Progenitor cell of endocrine pancreas (in vitro differentiated cells): ENCODE measurements at regions not wholly inside any gene's neighbourhood (a gene's known extent, or its start where the extent isn't known, plus 50 kb on each side); places are given as distances from the start of the nearest gene placed in this dataset.
"Not testable (repeated sequence)": the region's sequence is repeated elsewhere in the genome, so short reads cannot be mapped to it uniquely, and the experiment has no call there.

Experiments
- DNase-seq: peaks from one replicate; pipeline ENCODE4 v3.0.0; 2021; ENCODE audit warnings: low spot score; ENCODE audit not compliant: unreplicated experiment
- H3K27ac Mint-ChIP-seq: 2 replicates; pipeline ENCODE4 v1.8.0; 2021; ENCODE audit warnings: mild to moderate bottlenecking, moderate library complexity, mixed read lengths
- H3K27me3 Mint-ChIP-seq: 2 replicates; pipeline ENCODE4 v1.8.0; 2021; ENCODE audit warnings: mixed read lengths
- H3K36me3 Mint-ChIP-seq: 2 replicates; pipeline ENCODE4 v1.8.0; 2022; ENCODE audit warnings: mixed read lengths; ENCODE audit not compliant: insufficient read depth
- H3K4me1 Mint-ChIP-seq: 2 replicates; pipeline ENCODE4 v1.8.0; 2021; ENCODE audit warnings: low read depth, mixed read lengths
- H3K4me3 Mint-ChIP-seq: 2 replicates; pipeline ENCODE4 v1.8.0; 2021; ENCODE audit warnings: low read depth, mild to moderate bottlenecking, moderate library complexity, mixed read lengths
- H3K9me3 Mint-ChIP-seq: 2 replicates; pipeline ENCODE4 v1.8.0; 2021; ENCODE audit warnings: low read depth, mixed read lengths
- CTCF ChIP-seq: fragments of 200-600 bp; sonication (generic); IDR thresholded peaks from one replicate; pipeline ENCODE4 v1.5.0; 2021; ENCODE audit warnings: antibody characterized with exemption, mild to moderate bottlenecking; ENCODE audit not compliant: unreplicated experiment

- H3K9me3 Mint-ChIP-seq: peaks cover 3% of the 10 kb centered on the region
- H3K27me3 Mint-ChIP-seq: no peaks in the 10 kb centered on the region
- peaks cover 2% of the 10 kb centered on the region for H3K4me1 Mint-ChIP-seq
- peaks cover 1% of the 10 kb centered on the region for H3K36me3 Mint-ChIP-seq
- no peak for DNase-seq
- H3K27ac Mint-ChIP-seq: no peak overlapping the region
- no peak for TF ChIP-seq CTCF
- no peak overlapping the region for H3K4me3 Mint-ChIP-seq
Observed at GRCh38 chr13:50167224-50167947, 152.1 kb downstream of the KCNRG start.

DNA sequence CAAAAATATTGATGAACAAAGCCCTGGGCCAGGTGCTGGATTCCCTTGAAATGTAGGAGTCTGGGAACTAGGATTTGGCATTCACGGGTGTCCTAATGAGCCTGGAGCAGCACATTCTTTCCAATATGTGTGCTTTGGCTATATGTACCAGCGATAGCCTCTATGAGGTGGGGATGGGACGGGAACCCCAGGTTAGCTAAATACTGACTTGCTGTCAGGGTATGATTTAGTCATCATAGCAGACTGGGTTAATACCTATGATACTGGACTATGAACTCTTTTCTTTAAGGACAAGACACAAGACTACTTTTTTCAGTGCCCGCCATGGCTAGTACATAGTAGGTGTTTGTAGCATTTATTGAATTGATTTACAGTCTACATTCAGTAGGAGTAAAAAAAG is 152.7 kb downstream of the KCNRG start:
- Mint-ChIP-seq H3K27ac (no peak overlapping the region), H3K27me3 (no peaks in the 10 kb centered on the region), H3K9me3 (peaks cover 3% of the 10 kb centered on the region), H3K4me3 (no peak overlapping the region), H3K36me3 (peaks cover 1% of the 10 kb centered on the region), H3K4me1 (no peaks in the 10 kb centered on the region)
- DNase-seq: no peak
- no peak for TF ChIP-seq CTCF

- Mint-ChIP-seq H3K4me3 (no peak overlapping the region), H3K9me3 (peaks cover 3% of the 10 kb centered on the region), H3K27me3 (no peaks in the 10 kb centered on the region), H3K27ac (no peak overlapping the region), H3K36me3 (peaks cover 1% of the 10 kb centered on the region), H3K4me1 (no peaks in the 10 kb centered on the region)
- DNase-seq: no peak
- no peak for TF ChIP-seq CTCF
Observed at GRCh38 chr13:50168786-50169185, 153.5 kb downstream of the KCNRG start.

GRCh38 chr13:50170447-50171037 is 155.3 kb downstream of the KCNRG start:
- Mint-ChIP-seq H3K27ac (no peak overlapping the region), H3K36me3 (peaks cover 1% of the 10 kb centered on the region), H3K4me3 (no peak overlapping the region), H3K4me1 (no peaks in the 10 kb centered on the region), H3K9me3 (peaks cover 3% of the 10 kb centered on the region), H3K27me3 (no peaks in the 10 kb centered on the region)
- DNase-seq: no peak
- no peak for TF ChIP-seq CTCF

DNA sequence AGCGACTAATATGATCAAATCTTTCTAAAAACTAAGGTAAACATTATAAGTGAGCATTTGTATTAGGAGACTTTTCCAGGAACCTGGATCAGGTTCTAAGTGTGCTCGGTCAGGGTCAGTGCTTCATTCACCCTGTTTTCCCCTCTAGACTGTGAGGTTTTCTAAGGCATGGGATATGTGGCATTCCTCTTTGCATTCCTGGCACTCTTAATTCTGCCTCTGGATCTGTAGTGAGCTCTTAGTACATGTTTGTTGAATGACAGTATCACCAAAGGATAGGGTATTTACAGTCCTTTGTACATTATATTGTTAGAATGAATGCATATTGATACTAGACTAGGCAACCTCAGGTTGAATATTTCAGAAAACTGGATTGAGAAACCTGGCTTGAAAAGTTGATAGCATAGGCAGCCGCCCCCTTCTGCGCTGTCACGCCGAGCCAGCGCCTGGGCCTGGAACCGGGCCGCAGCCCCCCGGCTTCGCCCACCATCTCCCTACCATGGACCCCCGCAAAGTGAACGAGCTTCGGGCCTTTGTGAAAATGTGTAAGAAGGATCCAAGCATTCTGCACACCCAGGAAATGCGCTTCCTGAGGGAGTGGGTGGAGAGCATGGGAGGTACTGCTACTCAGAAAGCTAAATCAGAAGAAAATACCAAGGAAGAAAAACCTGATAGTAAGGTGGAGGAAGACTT is 156.5 kb downstream of the KCNRG start:
- Mint-ChIP-seq H3K36me3 (no peaks in the 10 kb centered on the region), H3K27ac (no peak overlapping the region), H3K9me3 (no peaks in the 10 kb centered on the region), H3K4me3 (no peak overlapping the region), H3K4me1 (no peaks in the 10 kb centered on the region), H3K27me3 (no peaks in the 10 kb centered on the region)
- no peak for DNase-seq
- TF ChIP-seq CTCF: no peak

GRCh38 chr13:50173045-50173444 is 157.8 kb downstream of the KCNRG start:
- H3K4me3 Mint-ChIP-seq, H3K27ac Mint-ChIP-seq, DNase-seq, H3K27me3 Mint-ChIP-seq, H3K9me3 Mint-ChIP-seq, H3K36me3 Mint-ChIP-seq, H3K4me1 Mint-ChIP-seq: not testable (repeated sequence)
